Heart right ventricle (tissue), 16 donors: ENCODE measurements at regions not wholly inside any gene's neighbourhood (a gene's known extent, or its start where the extent isn't known, plus 50 kb on each side); places are given as distances from the start of the nearest gene placed in this dataset.

ENCODE experiments used
- ATAC-seq, 8 donors: fragments of 200-7000 bp; cut with Tn5 transposase; one replicate each; pipeline ENCODE4 v1.9.1; 2020; ENCODE audit warnings: mild to moderate bottlenecking in 8 of 8, moderate library complexity in 8 of 8, moderate number of reproducible peaks in 1 of 8
- DNase-seq, 2 donors: peaks; one replicate each; pipeline ENCODE4 v3.0.0-alpha.2; 2020
- H3K27ac ChIP-seq, 10 donors: fragments of 200-600 bp; sonication (generic) in 2 of 10; one replicate each; pipeline versions ENCODE4 v1.5.0 to v1.8.0; 2020 to 2022; ENCODE audit warnings: mild to moderate bottlenecking in 3 of 10
- H3K27me3 ChIP-seq, 7 donors: fragments of 200-600 bp; one replicate each; pipeline ENCODE4 v1.8.0; 2021 to 2022; ENCODE audit warnings: mild to moderate bottlenecking in 2 of 7
- H3K36me3 ChIP-seq, 9 donors: fragments of 200-600 bp; sonication (generic) in 1 of 9; one replicate each; pipeline versions ENCODE4 v1.5.0 to v1.8.0; 2020 to 2022; ENCODE audit warnings: mild to moderate bottlenecking in 2 of 9
- H3K4me1 ChIP-seq, 9 donors: fragments of 200-600 bp; sonication (generic) in 1 of 9; one replicate each; pipeline versions ENCODE4 v1.5.0 to v1.8.0; 2020 to 2022; ENCODE audit warnings: mild to moderate bottlenecking in 4 of 9
- H3K4me3 ChIP-seq, 10 donors: fragments of 200-600 bp; sonication (generic) in 2 of 10; one replicate each; pipeline versions ENCODE4 v1.5.0 to v1.8.0; 2020 to 2022; ENCODE audit warnings: mild to moderate bottlenecking in 7 of 10, moderate library complexity in 2 of 10
- H3K9me3 ChIP-seq, 11 donors: fragments of 200-600 bp in 10 of 11; sonication (generic) in 2 of 11; one replicate each; pipeline versions ENCODE4 v1.5.0 to v1.8.0; 2013 to 2022; ENCODE audit warnings: mild to moderate bottlenecking in 2 of 11, control low read depth in 1 of 11, moderate library complexity in 1 of 11
- WGBS, 2 donors: extraction: QIAGEN DNeasy Blood & Tissue Kit; methylation state at CpG; one replicate each; pipeline ENCODE4 v1.1.7; 2013; ENCODE audit warnings: inconsistent platforms in 1 of 2; 5-methylcytosine and 5-hydroxymethylcytosine counted together
- intact Hi-C, 10 donors: fragments of 100-400 bp; cut with DNase I; formaldehyde crosslinking; loops; one replicate each; pipeline versions ENCODE4 v1.11.1 to v1.14.2; 2022
- TF ChIP-seq, protein P1 (sequence below), 9 donors: fragments of 200-600 bp; sonication (generic) in 2 of 9; IDR thresholded peaks; one replicate each; pipeline versions ENCODE4 v1.5.0 to v1.8.0; 2021 to 2022; ENCODE audit warnings: antibody characterized with exemption in 9 of 9, mild to moderate bottlenecking in 5 of 9, moderate library complexity in 1 of 9
- donor health status: Arrhythmogenic right ventricular cardiomyopathy.
- donor health status: ischemic (EF 13 %, LVEDD 7.1; RV severe dilation, severe dysfunction).
- donor health status: healthy with polysubstance abuse.
- donor health status: DM: no; HTN: yes; CAD: no.
- donor health status: DM: no; HTN: no; CAD: no.
- donor health status: ischemic (EF 25% LVEDD 6.9; RV normal size, moderate dysfunction).
- donor health status: ischemic (EF 25% LVEDD 5.7; RV mildly dilated, moderate dysfunction).
- donor health status: healthy.
- donor health status: DM: yes; HTN: yes; CAD: no.
- donor health status: Ischemic cardiomyopathy.
- donor health status: ischemic (EF 35%, LVEDD 5.7; RV mildly dilated, moderate dysfunction).
- donor health status: nonischemic (EF 11% LVEDD 7.7; RV severe dilation, severe dysfunction).
- donor health status: DM: yes; HTN: yes; CAD: no.
- donor health status: PGD.
- donor health status: ischemic (EF 29% LVEDD 5.4; RV normal size, mild dysfunction).
- donor health status: nonischemic (EF 23%, LVEDD 6.1; RV moderate dilation, normal function).

GRCh38 chr9:107155244-107155817 is 127.7 kb upstream of the RAD23B start:
- no peak for ATAC-seq
- 81 to 83% methylated on average over 3 of the region's 3 CpGs for WGBS, 2 donors
- no peaks in the 10 kb centered on the region for H3K27me3 ChIP-seq

DNA sequence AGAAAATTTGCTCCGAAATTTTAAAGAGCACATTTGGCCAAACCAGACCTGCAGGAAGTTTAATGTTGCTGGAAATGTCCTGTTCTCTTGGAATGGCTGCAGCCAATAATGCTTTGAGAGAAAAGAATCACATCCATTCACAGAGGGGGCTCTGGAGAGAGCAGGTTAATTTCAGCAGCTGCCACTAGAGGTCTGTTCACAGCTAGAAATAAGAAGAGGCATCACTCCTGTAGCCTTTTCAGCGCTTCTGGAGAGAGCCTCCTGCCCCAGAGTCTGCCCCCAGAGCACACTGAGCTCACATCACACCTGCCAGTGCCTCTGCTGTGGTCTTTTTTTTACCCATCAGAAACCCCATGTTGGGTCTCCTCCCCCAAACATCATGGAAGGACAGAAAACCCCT is 124.8 kb upstream of the RAD23B start:
- ATAC-seq = peak in 4 of 8 donors; percentile 46 to 63 (median 54)

More at GRCh38 chr9:107155244-107155817, 127.7 kb upstream of the RAD23B start:
- no peak overlapping the region for H3K27ac ChIP-seq
- TF ChIP-seq, protein P1, sequence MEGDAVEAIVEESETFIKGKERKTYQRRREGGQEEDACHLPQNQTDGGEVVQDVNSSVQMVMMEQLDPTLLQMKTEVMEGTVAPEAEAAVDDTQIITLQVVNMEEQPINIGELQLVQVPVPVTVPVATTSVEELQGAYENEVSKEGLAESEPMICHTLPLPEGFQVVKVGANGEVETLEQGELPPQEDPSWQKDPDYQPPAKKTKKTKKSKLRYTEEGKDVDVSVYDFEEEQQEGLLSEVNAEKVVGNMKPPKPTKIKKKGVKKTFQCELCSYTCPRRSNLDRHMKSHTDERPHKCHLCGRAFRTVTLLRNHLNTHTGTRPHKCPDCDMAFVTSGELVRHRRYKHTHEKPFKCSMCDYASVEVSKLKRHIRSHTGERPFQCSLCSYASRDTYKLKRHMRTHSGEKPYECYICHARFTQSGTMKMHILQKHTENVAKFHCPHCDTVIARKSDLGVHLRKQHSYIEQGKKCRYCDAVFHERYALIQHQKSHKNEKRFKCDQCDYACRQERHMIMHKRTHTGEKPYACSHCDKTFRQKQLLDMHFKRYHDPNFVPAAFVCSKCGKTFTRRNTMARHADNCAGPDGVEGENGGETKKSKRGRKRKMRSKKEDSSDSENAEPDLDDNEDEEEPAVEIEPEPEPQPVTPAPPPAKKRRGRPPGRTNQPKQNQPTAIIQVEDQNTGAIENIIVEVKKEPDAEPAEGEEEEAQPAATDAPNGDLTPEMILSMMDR (IDR thresholded peaks at IDR 0.05) = peak in 2 of 9 donors; percentile 16 to 24
- H3K36me3 ChIP-seq = no peaks in the 10 kb centered on the region
- no peak for DNase-seq
- H3K9me3 ChIP-seq = peaks cover 0 to 12% (median 7%) of the 10 kb centered on the region in 11 donors
- no peak overlapping the region for H3K4me3 ChIP-seq
- intact Hi-C loops = loop anchor here in 1 of 10 donors (10.0 kb wide), 1 partner anchor 189 kb away; no protein-coding TSS in a partner anchor
- H3K4me1 ChIP-seq = no peaks in the 10 kb centered on the region

GRCh38 chr9:107161338-107161737 is 121.7 kb upstream of the RAD23B start:
- ATAC-seq (no peak), DNase-seq (no peak)
- no peaks in the 10 kb centered on the region for H3K36me3 ChIP-seq
- H3K4me1 ChIP-seq = no peaks in the 10 kb centered on the region
- no peak overlapping the region for H3K4me3 ChIP-seq
- H3K27ac ChIP-seq = no peak overlapping the region
- 53 to 72% methylated on average over 2 of the region's 2 CpGs for WGBS, 2 donors
- intact Hi-C loops = no loop called here
- TF ChIP-seq, protein P1 (IDR thresholded peaks at IDR 0.05) = no peak
- no peaks in the 10 kb centered on the region for H3K27me3 ChIP-seq
- H3K9me3 ChIP-seq = peaks cover 0 to 9% (median 0%) of the 10 kb centered on the region in 11 donors

More for the DNA sequence above, 124.8 kb upstream of the RAD23B start:
- no peak for DNase-seq
- peaks cover 0 to 9% (median 0%) of the 10 kb centered on the region in 11 donors for H3K9me3 ChIP-seq
- no peak overlapping the region for H3K4me3 ChIP-seq
- no peak overlapping the region for H3K27ac ChIP-seq
- intact Hi-C loops = loop anchor here in 1 of 10 donors (10.0 kb wide), 1 partner anchor 186 kb away; no protein-coding TSS in a partner anchor
- H3K4me1 ChIP-seq = no peaks in the 10 kb centered on the region
- H3K27me3 ChIP-seq = no peaks in the 10 kb centered on the region
- TF ChIP-seq, protein P1 (IDR thresholded peaks at IDR 0.05) = peak in 7 of 9 donors; percentile 23 to 50 (median 42)
- 21 to 24% methylated on average over 2 of the region's 2 CpGs for WGBS, 2 donors
- H3K36me3 ChIP-seq = no peaks in the 10 kb centered on the region

- Histone ChIP-seq H3K27ac (no peak overlapping the region), H3K9me3 (peaks cover 0 to 9% (median 0%) of the 10 kb centered on the region in 11 donors), H3K36me3 (no peaks in the 10 kb centered on the region), H3K4me1 (no peaks in the 10 kb centered on the region), H3K4me3 (no peak overlapping the region), H3K27me3 (no peaks in the 10 kb centered on the region)
- TF ChIP-seq, protein P1 (IDR thresholded peaks at IDR 0.05) = no peak
- no peak for DNase-seq
- intact Hi-C loops = no loop called here
- ATAC-seq = no peak
- 95 to 97% methylated on average over 1 of the region's 1 CpG for WGBS, 2 donors
Observed at GRCh38 chr9:107163370-107163769, 119.7 kb upstream of the RAD23B start.
